Muscle of arm (tissue), 1 donor: ENCODE measurements at regions not wholly inside any gene's neighbourhood (a gene's known extent, or its start where the extent isn't known, plus 50 kb on each side); places are given as distances from the start of the nearest gene placed in this dataset.
A peak's percentile ranks its signal among the peaks of the same experiment; 100 is the strongest.

Experiments used
- DNase-seq: peaks from one replicate; pipeline ENCODE4 v3.0.0-alpha.2; 2013

GRCh38 chr9:120212853-120213200, 367.1 kb downstream of the CDK5RAP2 start:
- no peak for DNase-seq

DNA sequence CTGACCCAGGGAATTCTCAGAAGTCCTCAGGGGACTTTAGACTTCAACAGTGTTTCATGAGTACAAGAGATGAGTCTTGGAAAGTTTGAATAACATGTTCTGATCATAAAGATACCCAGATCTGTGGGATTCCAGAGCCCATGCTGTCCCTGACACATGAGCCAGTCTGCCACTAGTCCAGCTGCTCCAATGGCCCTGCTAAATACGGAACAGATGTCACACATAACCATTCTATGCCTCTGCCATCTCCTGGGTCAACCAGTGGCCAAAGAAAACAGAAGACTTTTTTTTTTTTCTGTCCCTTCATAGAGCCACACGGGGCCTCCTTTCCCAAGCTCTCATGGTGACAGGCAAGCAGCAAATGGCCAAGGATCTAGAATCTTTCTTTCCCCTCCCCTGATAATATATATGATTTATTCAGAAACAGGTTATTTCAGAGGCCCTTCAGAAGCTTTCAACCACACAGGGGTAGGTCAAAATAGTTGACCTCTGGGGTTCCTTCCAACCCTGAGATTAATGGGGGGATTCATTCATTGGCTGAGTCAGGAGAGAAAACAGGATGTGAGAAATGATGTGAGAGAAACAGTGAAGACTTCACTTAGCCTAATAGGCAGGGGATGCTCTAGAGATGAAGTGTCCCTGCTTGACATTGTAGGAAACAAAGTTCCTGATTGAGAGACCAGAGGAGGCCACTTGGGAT, 367.7 kb downstream of the CDK5RAP2 start:
- no peak for DNase-seq

DNA sequence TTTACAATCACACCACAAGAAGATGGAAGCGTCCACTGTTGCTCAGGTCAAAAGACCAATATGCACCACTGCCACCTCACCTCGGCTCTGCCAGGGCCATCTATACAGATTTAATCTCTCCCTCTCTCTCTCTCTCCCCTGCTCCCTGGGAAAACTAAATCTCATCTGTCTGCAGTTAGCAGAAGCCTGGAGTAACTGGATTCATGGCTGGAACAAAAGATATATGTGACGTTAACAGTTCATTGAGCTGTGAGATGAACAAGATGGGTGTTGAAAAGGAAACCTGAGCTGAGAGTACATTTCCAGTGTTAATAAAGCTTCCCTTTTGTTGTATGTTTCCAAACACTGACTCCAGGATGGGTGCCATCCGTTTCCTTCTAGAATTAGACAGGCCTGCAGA, 369.7 kb downstream of the CDK5RAP2 start:
- no peak for DNase-seq

DNA sequence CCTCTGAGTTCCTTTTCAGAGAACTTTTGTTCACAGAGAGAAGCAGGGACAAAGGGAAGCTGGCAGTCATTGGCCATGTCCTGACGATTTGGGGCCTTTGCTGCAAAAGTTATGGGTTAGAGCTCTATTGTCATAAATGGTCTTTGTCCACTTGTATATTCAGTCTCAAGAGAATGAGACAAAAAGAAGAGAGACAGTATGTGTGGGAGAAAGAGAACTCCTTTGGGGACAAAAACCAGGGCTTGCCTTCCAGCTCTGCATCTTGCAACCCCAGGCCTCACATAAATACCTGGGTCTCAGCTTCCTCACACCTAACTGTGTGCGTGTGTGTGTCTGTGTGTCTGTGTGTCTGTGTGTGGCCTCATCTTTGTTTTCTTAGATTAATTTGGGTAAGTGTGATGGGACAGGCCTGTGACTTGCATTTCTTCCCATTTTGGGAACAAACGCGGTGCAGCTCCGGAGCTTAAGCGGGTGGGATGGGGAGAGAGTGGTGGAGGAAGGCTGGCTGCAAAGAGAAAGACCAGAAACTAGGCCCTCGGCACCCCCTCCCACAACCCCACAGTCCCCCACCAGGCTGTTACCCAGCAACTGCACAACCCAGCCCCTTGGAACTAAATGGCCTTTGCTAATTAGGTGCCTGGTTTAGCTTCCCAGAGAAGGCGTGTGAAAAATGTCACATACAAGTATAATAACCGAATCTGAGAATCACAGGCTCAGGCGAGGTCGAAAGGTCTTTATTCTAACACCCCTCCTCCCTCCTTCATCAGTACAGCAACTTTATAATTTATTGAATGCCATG, 376.9 kb downstream of the CDK5RAP2 start:
- DNase-seq = no peak

- no peak for DNase-seq
Observed at GRCh38 chr9:120198027-120198426, 381.9 kb downstream of the CDK5RAP2 start.

DNA sequence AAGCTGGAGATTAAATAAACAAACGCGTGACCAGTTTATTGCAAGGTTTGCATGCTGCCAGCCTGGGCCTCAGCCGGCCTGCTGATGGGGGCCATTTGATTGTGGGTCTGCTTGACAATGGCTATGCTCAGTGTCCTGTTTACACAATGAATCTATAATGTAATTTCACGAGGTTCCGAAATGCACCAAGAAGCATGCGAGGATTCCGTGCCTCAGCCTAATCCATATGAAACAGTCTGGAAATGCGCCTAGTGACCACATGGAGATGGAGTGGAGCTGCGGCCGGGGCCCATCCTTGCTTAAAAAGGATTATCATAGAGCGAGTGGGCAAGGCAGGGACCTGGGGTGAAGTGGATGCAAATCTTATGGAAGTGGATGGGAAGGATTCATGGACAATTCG, 382.4 kb downstream of the CDK5RAP2 start:
- DNase-seq = no peak

GRCh38 chr9:120191141-120191540, 388.8 kb downstream of the CDK5RAP2 start:
- DNase-seq = no peak

- no peak for DNase-seq
Observed at GRCh38 chr9:120187758-120188157, 392.2 kb downstream of the CDK5RAP2 start.

- DNase-seq = peak; percentile 1
Observed at GRCh38 chr9:120186276-120186675, 393.7 kb downstream of the CDK5RAP2 start.

DNA sequence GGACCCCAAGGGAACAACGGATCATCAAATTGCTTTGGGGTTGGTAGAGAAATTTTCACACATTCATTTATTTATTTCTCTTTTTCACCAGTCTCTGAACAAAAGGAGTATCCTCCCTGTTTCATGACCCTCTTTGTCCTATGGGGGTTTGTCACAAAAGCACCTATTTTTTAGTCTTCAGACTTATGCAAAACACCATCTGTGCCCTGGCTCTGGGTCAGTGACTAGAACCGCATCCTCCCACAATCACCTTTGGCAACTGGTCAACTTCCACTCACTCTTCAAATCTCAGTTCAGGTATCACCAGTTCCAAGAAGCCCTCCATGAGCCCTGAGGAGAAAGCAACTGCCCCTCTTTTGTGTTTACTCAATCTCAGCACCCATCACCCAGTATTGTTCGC, 395.7 kb downstream of the CDK5RAP2 start:
- no peak for DNase-seq

GRCh38 chr9:120183615-120184014, 396.4 kb downstream of the CDK5RAP2 start:
- no peak for DNase-seq

DNA sequence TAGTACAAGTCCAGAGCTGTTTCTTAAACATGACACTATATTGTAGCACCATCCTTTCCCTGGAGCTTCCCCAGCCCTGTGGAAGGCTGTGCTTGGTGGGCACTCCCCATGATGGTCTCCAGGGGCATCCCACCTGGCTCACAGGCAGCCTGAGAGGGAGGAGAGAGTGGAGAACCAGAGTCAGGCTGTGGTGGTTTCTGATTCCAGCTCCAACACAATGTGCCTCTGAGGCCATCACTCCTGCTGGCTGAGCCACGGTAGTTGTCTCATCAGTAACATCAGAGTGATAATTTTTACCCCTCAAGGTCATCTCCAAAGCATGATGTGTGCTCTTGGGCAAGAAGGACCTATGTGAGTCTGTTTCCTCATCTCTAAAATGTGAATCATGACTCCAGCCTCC, 398.0 kb downstream of the CDK5RAP2 start:
- no peak for DNase-seq

- DNase-seq = no peak
Observed at GRCh38 chr9:120177121-120177520, 402.8 kb downstream of the CDK5RAP2 start.

DNA sequence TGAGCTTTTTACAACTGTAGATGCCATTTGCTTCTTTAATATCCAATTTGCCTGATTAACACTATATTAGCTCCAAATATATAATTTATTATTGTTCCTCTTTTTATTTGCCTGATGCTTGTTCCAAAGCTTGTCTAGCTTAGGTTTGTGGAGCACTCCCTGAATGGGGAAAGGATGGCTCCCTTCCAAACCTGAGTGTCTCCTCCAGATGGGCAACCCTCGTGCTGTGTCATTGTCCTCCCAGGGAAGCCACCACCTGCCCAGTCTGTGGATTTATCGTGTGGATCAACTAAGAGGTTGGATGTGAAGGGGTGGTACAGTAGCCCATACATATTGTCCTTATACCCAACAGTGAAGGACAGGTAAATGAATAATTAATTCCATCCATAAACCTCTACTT, 404.9 kb downstream of the CDK5RAP2 start:
- no peak for DNase-seq

DNA sequence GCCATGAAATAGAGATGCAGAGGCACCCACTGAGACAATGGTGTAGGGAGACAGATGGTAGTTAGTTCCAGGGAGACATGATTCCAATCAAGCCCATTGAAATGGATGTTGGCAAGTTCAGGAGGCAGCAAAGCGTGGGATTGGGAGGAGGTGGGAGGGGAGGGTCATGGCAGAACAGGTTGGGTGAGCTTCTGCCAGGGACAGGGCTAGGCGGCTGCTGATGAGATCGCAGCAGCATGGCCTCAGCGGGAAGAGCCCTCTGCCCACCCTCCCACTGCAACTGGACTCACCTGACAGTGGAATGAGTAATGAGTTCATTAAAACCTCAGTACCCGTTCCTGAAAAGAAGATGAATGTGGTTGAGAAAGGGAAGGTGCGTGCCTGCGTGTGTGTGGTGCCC, 418.2 kb downstream of the CDK5RAP2 start:
- no peak for DNase-seq

DNA sequence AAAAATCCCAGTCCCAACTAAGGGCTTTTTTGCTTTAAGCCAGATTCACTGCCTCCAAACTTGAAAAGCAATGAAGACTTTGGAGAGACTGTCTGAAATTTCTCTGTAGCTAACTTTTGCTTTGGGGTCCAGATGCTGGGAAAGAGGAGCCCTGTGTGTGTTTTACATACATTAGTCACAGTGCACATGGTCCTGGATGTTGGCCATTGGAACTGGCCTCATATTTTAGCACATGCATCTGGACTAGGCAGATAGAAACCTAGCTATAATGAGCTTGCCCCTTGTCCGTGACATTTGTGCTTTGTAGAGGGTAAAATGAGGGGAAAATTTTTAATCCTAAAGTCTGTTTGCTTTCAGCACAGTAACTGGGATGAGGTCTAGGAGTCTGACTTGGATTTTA, 421.7 kb downstream of the CDK5RAP2 start:
- peak; percentile 11 for DNase-seq

GRCh38 chr9:120156376-120156775, 423.6 kb downstream of the CDK5RAP2 start:
- DNase-seq = no peak

DNA sequence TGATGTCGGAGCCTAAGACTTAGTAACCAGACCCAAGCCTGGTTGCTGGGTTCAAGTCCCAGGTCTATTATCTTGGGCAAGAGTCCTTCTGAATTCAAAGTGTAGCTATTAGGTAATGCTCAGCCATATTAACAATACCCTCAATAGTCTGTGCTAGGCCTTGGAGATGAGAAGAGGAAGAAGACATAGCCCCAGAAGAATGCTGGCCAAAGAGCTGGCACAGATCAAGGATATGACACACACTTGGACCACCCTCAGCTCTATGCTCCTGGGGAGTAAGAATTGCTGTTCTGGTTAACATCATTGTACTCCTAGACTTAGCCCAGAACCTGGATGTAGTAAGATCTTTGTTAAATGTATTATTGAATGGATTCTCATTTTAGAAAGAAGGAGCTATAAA, 426.7 kb downstream of the CDK5RAP2 start:
- no peak for DNase-seq

- peak; percentile 15 for DNase-seq
Observed at GRCh38 chr9:120152295-120152694, 427.7 kb downstream of the CDK5RAP2 start.

DNA sequence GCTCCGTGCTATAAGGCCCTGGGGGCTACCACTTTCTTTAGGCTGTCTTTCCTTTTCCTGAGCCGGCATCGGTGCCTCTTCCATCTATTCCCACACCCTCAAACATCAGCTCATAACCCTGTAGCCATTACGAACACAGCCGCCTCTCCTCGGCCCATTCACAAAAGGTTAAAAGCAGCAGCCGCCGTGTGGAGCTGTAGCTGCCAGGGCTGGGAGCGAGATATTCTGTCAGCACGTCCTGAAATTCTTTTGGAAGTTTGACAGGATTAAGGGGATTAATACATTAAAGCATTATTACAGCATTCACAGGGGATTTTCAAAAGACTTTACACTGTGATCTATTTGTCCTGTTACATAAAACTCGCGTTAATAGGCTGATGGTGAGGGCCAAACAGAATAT, 428.2 kb downstream of the CDK5RAP2 start:
- DNase-seq = peak; percentile 1

- DNase-seq = no peak
Observed at GRCh38 chr9:120151149-120151548, 428.8 kb downstream of the CDK5RAP2 start.

- no peak for DNase-seq
Observed at GRCh38 chr9:120138955-120139354, 441.0 kb downstream of the CDK5RAP2 start.

- no peak for DNase-seq
Observed at GRCh38 chr9:120137186-120137840, 442.7 kb downstream of the CDK5RAP2 start.
